Natural killer cell (primary cell): ENCODE measurements at regions not wholly inside any gene's neighbourhood (a gene's known extent, or its start where the extent isn't known, plus 50 kb on each side); places are given as distances from the start of the nearest gene placed in this dataset.

Experiments
- ATAC-seq, 3 donors: fragments of 150-1000 bp in 2 of 3; fragments of 200-7000 bp in 1 of 3; cut with Tn5 transposase; 1 replicate in 1 of 3; 2 replicates in 2 of 3; pipeline ENCODE4 v1.10.0; 2021; ENCODE audit warnings: mild to moderate bottlenecking in 2 of 3, moderate library complexity in 2 of 3
- DNase-seq, 2 donors: peaks; one replicate each; pipeline versions ENCODE4 v3.0.0 to v3.0.0-alpha.2; 2013 to 2021; ENCODE audit warnings: mixed read lengths in 1 of 2
- H3K27ac ChIP-seq: one replicate; pipeline ENCODE4 v1.5.1; 2013; ENCODE audit warnings: mild to moderate bottlenecking, low read length
- H3K27me3 ChIP-seq: one replicate; pipeline ENCODE4 v1.6.1; 2013; ENCODE audit warnings: low read length; ENCODE audit not compliant: control insufficient read depth, insufficient read depth
- H3K36me3 ChIP-seq: one replicate; pipeline ENCODE4 v1.6.1; 2013; ENCODE audit warnings: low read length; ENCODE audit not compliant: control insufficient read depth, insufficient read depth
- H3K4me1 ChIP-seq: one replicate; pipeline ENCODE4 v1.6.1; 2013; ENCODE audit warnings: low read length; ENCODE audit not compliant: control insufficient read depth, insufficient read depth
- H3K4me3 ChIP-seq: one replicate; pipeline ENCODE4 v1.5.1; 2013; ENCODE audit warnings: low read length
- H3K9me3 ChIP-seq: one replicate; pipeline ENCODE4 v1.6.1; 2013; ENCODE audit warnings: low read length; ENCODE audit not compliant: control insufficient read depth, insufficient read depth
- H3K27ac Mint-ChIP-seq, 2 donors: one replicate each; pipeline ENCODE4 v1.8.0; 2022; ENCODE audit warnings: mild to moderate bottlenecking in 2 of 2, mixed read lengths in 2 of 2, moderate library complexity in 1 of 2
- H3K27me3 Mint-ChIP-seq, 2 donors: one replicate each; pipeline ENCODE4 v1.8.0; 2022; ENCODE audit warnings: low read depth in 2 of 2, mixed read lengths in 2 of 2
- H3K36me3 Mint-ChIP-seq: one replicate; pipeline ENCODE4 v1.8.0; 2022; ENCODE audit warnings: mixed read lengths
- H3K4me1 Mint-ChIP-seq, 2 donors: one replicate each; pipeline ENCODE4 v1.8.0; 2022; ENCODE audit warnings: mixed read lengths in 2 of 2
- H3K4me3 Mint-ChIP-seq: one replicate; pipeline ENCODE4 v1.8.0; 2022; ENCODE audit warnings: mild to moderate bottlenecking, moderate library complexity, mixed read lengths
- H3K9me3 Mint-ChIP-seq, 2 donors: one replicate each; pipeline ENCODE4 v1.8.0; 2022; ENCODE audit warnings: mixed read lengths in 2 of 2
- WGBS: methylation state at CpG from one replicate; pipeline ENCODE4 v1.1.7; 2013; ENCODE audit warnings: missing lambda C conversion rate; ENCODE audit not compliant: insufficient coverage; 5-methylcytosine and 5-hydroxymethylcytosine counted together
- intact Hi-C: fragments of 100-400 bp; cut with micrococcal nuclease; formaldehyde crosslinking; loops from one replicate; pipeline ENCODE4 v1.14.2; 2022
- TF ChIP-seq, protein P1 (sequence below): fragments of 200-600 bp; IDR thresholded peaks from one replicate; pipeline ENCODE4 v1.8.0; 2022; ENCODE audit warnings: antibody characterized with exemption

DNA sequence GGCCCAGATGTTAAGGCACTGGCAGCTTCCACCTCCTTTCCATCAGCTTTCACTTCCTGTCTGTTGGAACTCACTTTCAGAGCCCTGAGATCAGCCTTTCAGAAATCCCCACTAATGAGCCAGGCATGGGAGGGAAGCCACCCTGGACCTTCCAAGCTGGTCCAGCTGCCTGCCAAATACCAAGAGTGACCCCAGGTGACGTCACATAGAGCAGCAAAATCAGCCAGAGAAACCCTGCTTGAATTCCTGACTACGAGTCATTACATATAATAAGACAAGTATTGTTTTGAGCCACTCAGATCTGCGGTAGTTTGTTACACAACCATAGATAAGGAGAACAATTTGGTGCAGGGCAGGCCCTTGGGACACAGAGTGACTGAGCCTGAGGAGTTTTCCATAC, 556.0 kb upstream of the JAG1 start:
- intact Hi-C loops, result no loop called here
- no peaks in the 10 kb centered on the region for H3K36me3 Mint-ChIP-seq
- Histone ChIP-seq H3K36me3 (no peaks in the 10 kb centered on the region), H3K27ac (no peak overlapping the region), H3K27me3 (no peaks in the 10 kb centered on the region), H3K9me3 (no peaks in the 10 kb centered on the region), H3K4me1 (no peaks in the 10 kb centered on the region), H3K4me3 (no peak overlapping the region)
- TF ChIP-seq, protein P1, sequence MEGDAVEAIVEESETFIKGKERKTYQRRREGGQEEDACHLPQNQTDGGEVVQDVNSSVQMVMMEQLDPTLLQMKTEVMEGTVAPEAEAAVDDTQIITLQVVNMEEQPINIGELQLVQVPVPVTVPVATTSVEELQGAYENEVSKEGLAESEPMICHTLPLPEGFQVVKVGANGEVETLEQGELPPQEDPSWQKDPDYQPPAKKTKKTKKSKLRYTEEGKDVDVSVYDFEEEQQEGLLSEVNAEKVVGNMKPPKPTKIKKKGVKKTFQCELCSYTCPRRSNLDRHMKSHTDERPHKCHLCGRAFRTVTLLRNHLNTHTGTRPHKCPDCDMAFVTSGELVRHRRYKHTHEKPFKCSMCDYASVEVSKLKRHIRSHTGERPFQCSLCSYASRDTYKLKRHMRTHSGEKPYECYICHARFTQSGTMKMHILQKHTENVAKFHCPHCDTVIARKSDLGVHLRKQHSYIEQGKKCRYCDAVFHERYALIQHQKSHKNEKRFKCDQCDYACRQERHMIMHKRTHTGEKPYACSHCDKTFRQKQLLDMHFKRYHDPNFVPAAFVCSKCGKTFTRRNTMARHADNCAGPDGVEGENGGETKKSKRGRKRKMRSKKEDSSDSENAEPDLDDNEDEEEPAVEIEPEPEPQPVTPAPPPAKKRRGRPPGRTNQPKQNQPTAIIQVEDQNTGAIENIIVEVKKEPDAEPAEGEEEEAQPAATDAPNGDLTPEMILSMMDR, result no peak
- H3K27me3 Mint-ChIP-seq, result peaks cover 0 to 10% of the 10 kb centered on the region in 2 donors
- no peak overlapping the region for H3K4me3 Mint-ChIP-seq
- DNase-seq, result no peak
- H3K4me1 Mint-ChIP-seq, result no peaks in the 10 kb centered on the region
- WGBS, result 69% methylated on average over 3 of the region's 3 CpGs
- no peak overlapping the region for H3K27ac Mint-ChIP-seq
- H3K9me3 Mint-ChIP-seq, result peaks cover 0 to 2% of the 10 kb centered on the region in 2 donors
- no peak for ATAC-seq

DNA sequence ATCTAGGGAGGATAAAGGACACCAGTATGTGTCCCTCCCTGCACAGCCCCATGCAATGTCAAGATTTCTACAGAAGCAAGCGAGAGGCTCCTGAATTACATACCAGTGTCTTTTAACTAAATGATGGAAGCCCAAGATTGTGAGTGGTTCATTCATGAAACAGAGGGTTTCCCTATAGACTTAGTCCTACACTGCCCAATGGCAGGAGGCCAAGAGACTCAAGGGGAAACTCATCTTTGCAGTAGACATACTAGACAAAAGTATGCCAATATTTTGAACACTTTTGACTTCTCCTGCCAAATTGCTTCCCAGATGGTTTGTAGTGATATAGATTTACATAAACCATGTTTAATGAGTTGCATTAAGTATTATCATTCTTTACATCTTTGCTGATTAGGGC, 557.2 kb upstream of the JAG1 start:
- no peaks in the 10 kb centered on the region for H3K36me3 Mint-ChIP-seq
- Histone ChIP-seq H3K4me1 (no peaks in the 10 kb centered on the region), H3K9me3 (no peaks in the 10 kb centered on the region), H3K36me3 (no peaks in the 10 kb centered on the region), H3K27me3 (no peaks in the 10 kb centered on the region), H3K4me3 (no peak overlapping the region), H3K27ac (no peak overlapping the region)
- TF ChIP-seq, protein P1, result no peak
- peaks cover 0 to 10% of the 10 kb centered on the region in 2 donors for H3K27me3 Mint-ChIP-seq
- peaks cover 0 to 2% of the 10 kb centered on the region in 2 donors for H3K9me3 Mint-ChIP-seq
- intact Hi-C loops, result no loop called here
- no peaks in the 10 kb centered on the region for H3K4me1 Mint-ChIP-seq
- 80% methylated on average over 1 of the region's 1 CpG for WGBS
- no peak overlapping the region for H3K27ac Mint-ChIP-seq
- H3K4me3 Mint-ChIP-seq, result no peak overlapping the region
- ATAC-seq (no peak), DNase-seq (no peak)

DNA sequence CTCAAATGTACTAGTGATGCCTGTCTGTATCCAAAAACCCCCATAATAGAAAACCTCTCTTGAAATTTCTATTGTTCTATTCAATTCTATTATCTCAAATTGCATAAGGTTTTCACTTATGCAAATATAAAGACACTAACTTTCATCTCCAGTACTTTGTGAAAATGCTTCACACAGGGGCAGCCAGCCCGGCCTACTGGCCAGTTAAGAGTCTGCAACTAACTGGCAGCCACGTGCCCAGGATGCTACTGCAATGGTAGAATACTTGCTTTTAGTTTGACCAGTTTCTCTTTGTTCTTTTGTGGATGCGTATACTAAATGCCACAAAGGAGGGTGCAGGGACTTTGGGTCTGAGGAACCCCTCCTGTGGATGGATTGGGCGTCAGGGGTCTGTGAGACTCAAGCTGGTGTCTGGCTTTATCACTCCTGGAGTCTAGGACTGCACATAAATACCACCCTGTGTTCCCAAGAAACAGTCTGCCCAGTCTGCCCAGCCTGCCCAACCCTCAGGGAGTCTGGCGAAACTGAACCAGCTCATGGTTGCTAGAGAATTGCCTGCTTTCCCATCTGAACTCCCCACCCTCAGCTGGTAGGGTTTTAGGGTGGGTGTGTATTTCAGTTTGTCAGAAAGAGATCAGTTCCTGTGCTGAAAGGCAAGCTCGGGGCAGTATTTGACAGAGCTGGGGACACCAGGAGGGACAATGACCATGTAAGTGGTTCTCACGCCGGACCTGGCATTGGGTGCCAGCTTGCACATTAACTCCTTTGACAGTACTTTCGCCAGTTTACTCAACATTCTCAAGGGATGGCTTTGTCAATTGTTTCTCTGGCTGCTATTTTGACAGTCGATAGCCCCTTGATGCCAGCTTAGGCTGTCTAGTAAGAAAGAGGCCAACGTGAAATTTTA, 558.2 kb upstream of the JAG1 start:
- H3K4me1 Mint-ChIP-seq, result no peaks in the 10 kb centered on the region
- TF ChIP-seq, protein P1, result no peak
- Histone ChIP-seq H3K27ac (no peak overlapping the region), H3K4me1 (no peaks in the 10 kb centered on the region), H3K27me3 (no peaks in the 10 kb centered on the region), H3K4me3 (no peak overlapping the region), H3K36me3 (no peaks in the 10 kb centered on the region), H3K9me3 (no peaks in the 10 kb centered on the region)
- WGBS, result 91% methylated on average over 11 of the region's 11 CpGs
- ATAC-seq (no peak), DNase-seq (no peak)
- no peaks in the 10 kb centered on the region for H3K36me3 Mint-ChIP-seq
- H3K9me3 Mint-ChIP-seq, result peaks cover 0 to under 1% of the 10 kb centered on the region in 2 donors
- H3K27me3 Mint-ChIP-seq, result peaks cover 0 to 10% of the 10 kb centered on the region in 2 donors
- intact Hi-C loops, result no loop called here
- H3K4me3 Mint-ChIP-seq, result no peak overlapping the region
- H3K27ac Mint-ChIP-seq, result no peak overlapping the region
